NCI-H2107 (cell line): ENCODE measurements at regions not wholly inside any gene's neighbourhood (a gene's known extent, or its start where the extent isn't known, plus 50 kb on each side); places are given as distances from the start of the nearest gene placed in this dataset.

Experiments
- DNase-seq: peaks from one replicate; lab custom pipeline; 2025; lab: John Stamatoyannopoulos, UW

DNA sequence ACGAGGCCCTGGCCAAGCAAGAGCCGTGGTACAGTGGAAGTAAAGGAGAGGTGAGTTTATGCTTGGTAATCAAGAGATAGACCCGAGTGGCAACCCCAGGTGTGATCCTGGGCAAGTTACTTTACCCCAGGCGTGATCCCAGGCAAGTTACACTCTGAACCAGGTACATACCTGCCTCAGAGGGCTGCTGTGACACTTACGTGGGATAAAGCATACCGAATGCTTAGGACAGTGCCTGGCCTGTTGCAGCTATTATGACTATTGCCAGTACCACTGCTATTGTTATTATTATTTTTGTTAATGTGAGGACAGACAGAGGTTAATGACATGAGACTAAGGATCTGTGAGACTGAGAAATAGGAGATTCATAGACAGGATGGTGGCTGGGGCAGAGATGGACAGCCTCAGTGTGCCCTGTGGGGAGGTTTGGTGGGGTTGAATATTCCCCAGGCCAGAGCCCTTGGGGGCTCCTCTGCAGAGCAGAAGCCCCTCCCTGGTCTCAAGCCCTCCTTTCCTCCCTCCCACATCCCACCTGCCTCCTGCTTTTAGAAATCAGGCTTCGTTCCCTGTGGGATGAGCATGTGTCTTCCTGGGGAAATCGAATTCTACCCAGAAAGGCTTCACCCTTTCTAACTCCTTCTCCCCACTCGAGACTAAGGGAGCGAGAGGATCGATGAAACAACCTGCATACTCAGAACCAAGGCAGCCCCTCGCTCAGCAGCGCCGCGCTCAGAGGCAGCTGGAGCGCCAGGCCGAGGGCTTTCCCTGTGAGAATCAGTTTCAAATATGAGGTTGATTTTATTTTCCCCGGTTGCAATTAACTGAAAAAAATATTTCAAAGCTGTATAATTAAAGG, 62.0 kb upstream of the SIX3 start:
- DNase-seq, result no peak

DNA sequence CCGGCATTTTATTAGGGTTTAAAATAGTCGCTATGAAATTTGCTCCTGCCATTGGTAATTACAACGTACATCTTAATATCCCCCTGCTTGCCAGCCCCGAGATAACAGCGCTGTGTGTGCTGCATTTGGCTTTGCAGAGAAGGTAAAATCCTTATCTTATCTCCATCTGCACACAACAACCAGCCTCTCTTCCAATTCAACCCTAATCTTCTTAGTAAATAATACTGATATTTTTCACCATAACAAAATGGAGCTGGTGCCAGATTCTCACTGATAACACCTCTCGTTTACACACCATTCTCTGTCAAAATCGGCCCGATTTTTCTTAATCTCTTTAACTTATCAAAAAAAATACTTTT, 61.4 kb upstream of the SIX3 start:
- no peak for DNase-seq

DNA sequence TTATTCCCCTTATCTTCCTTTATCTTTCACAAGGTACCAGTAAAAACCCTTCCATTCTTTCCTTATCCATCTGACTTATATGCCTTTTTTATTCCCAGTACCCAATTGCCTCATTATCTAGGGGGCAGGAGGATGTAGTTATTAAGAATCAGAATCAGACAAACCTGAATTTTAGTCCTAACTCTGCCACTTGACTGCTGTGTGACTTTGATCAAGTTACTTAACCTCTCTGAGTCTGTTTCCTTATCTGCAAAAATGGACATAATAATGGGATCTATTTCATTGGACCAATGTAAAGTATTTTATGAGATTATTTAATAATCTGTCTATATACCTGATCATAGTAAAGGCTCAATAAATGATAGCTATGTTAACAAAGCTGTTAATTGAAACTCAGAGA, 59.6 kb upstream of the SIX3 start:
- DNase-seq, result no peak

DNA sequence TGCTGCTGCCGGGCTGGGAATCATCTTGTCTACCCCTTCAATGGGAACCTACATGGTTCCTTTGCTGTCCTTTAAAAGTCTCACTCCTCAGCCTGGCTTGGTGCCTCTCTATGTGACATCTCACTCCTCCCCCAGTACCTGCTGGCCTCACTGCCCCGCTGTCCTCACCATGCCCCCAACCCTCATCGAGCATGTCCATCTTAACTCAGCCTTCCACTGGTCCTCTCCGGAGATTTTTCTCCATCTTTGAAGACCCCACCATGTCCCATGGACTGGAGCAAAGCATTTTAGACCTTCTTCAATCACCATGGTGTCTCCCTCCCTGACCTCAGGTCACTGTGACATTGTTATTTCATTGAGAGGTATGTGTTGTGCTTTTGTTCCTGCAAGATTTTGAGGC, 58.1 kb upstream of the SIX3 start:
- DNase-seq, result no peak

DNA sequence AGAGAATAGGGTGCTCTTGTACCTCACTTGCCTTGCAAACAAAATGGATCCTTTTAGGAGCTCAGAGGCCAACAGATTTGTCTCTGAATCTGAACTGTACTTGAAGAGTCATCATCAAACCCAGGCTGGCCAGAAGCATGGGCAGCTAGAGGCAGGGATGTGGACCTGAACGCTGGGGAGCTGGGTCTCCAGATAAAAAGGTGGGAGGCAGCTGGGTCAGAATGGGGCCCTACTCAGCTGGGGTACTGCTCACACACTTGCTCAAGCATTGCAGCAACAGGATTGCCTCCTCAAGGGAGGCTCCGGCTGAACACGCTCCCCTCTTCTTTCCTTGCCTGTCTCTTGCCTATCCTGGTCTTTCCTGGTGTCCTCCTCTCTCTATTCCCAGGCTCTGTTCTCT, 57.3 kb upstream of the SIX3 start:
- no peak for DNase-seq

DNA sequence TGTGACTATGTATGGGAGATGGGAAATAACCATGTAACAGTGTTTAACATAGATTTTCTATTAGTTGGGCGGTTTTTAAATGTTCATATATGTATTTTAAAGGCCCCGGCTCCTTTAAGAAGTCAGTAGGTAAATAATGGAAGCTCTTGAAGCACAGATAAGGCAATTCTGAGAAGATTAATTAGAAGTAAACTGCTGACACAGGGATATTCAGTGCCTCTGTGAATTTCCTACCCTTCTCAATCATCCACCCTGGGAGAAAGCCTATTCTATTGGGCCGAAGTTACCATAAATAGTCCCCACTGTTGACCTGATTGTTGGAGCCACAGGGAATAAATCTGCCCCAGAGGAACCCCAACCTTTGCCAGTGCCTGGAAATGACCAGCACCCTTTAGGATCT, 56.8 kb upstream of the SIX3 start:
- DNase-seq, result no peak

DNA sequence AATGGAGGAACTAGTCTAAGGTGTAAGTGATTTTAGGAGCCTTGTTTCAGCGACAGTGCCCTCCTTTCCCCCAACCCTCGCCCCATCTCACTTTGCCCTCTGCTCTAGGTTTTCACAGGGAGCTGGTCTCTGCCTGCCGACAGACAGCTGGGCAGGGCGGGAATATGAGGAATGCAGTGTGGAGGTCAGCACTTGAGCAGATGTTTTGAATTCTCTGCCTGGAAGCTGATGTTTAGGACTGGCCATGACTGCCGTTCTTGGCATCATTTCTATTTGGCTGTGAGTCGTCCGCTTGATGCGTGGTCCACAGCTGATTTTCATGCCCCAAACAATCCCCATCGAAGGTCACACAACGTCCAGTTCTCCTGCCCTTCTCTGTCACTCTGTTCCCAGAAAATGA, 55.1 kb upstream of the SIX3 start:
- DNase-seq, result no peak

DNA sequence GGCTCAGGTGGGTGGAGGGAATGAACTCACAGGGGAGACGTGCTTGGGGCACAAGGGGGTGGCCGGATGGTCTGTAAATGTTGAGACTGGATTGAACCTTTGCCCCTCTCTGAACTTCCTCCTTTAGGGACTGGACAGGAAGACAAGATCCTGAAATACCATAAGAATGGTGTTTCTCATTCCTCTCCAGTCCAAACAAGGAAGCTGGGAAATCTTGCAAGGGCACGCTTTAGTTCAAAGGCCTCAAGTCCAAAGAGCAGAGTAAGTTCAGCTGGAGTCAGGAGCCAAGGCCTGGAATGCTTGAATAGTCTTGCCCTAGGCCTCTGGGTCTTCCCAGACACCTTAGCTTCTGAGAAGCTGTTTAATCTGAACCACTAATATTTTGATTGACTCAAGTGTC, 52.4 kb upstream of the SIX3 start:
- DNase-seq, result no peak
